ENCODE measurements at regions not wholly inside any gene's neighbourhood (a gene's known extent, or its start where the extent isn't known, plus 50 kb on each side); places are given as distances from the start of the nearest gene placed in this dataset.

GRCh38 chr1:95503278-95504030 lies 269.4 kb downstream of the RWDD3 start:
- H4K20me1 ChIP-seq (replicated peaks in 1 of 2; ENCODE audit: control insufficient read depth in 1 of 2, insufficient read depth in 2 of 2, low read length in 2 of 2), result no peaks in the 10 kb centered on the region
- no peak overlapping the region for H3K9ac ChIP-seq (replicated peaks in 1 of 4; ENCODE audit: extremely low read depth in 1 of 4, low read depth in 3 of 4, low read length in 3 of 4)
- H3K79me2 ChIP-seq (ENCODE audit: control insufficient read depth in 1 of 2, insufficient read depth in 2 of 2, low read length in 2 of 2), result no peaks in the 10 kb centered on the region
- no peak overlapping the region for H4K8ac ChIP-seq (ENCODE audit: extremely low read depth, insufficient read depth, low read length)
- H3K18ac ChIP-seq (ENCODE audit: extremely low read depth, low read length), result peak overlapping the region; percentile 55; the same call in 1 of the 2 replicates
- no peak overlapping the region for H3K4me3 ChIP-seq (ENCODE audit: extremely low read depth in 1 of 4, insufficient read depth in 2 of 4, low read depth in 3 of 4, low read length in 4 of 4)
- H2BK120ac ChIP-seq (replicated peaks; ENCODE audit: low read depth, low read length), result no peak overlapping the region
- H3K9me3 ChIP-seq (ENCODE audit: insufficient read depth in 2 of 2, low read depth in 1 of 2, low read length in 1 of 2), result no peaks in the 10 kb centered on the region
- no peak overlapping the region for H2BK5ac ChIP-seq (ENCODE audit: low read depth, low read length)
- no peak overlapping the region for H2BK15ac ChIP-seq (ENCODE audit: low read length)
- no peak overlapping the region for H2AK5ac ChIP-seq (ENCODE audit: low read depth, low read length)
- no peak overlapping the region for H3K14ac ChIP-seq (ENCODE audit: insufficient read length)
- no peaks in the 10 kb centered on the region; the same call in 1 of the 2 replicates for H3K23me2 ChIP-seq (ENCODE audit: low read depth, low read length)
- H4K5ac ChIP-seq (ENCODE audit: insufficient read length, low read depth, low read length), result no peak overlapping the region
- peak overlapping the region; percentile 28; the same call in 1 of the 2 replicates for H2BK12ac ChIP-seq (ENCODE audit: low read depth, low read length)
- no peak overlapping the region for H3K56ac ChIP-seq (replicated peaks; ENCODE audit: insufficient read length, low read depth, low read length)
- no peak for TF ChIP-seq USF2 (IDR thresholded peaks at IDR 0.05; ENCODE audit: low read length)
- TF ChIP-seq CHD2 (IDR thresholded peaks at IDR 0.05; ENCODE audit: low read length), result no peak
- TF ChIP-seq KDM4A (IDR thresholded peaks at IDR 0.05; ENCODE audit: low read depth, low read length, severe bottlenecking), result no peak
- no peak for TF ChIP-seq RXRA (IDR thresholded peaks at IDR 0.05; ENCODE audit: insufficient read depth, low read depth, low read length)
- TF ChIP-seq, protein P1, sequence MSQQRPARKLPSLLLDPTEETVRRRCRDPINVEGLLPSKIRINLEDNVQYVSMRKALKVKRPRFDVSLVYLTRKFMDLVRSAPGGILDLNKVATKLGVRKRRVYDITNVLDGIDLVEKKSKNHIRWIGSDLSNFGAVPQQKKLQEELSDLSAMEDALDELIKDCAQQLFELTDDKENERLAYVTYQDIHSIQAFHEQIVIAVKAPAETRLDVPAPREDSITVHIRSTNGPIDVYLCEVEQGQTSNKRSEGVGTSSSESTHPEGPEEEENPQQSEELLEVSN (IDR thresholded peaks at IDR 0.05), result peak; percentile 61; the same call in 1 of the 2 replicates
- no peaks in the 10 kb centered on the region; a peak in 1 of 7 replicates for H3K27me3 ChIP-seq (replicated peaks in 1 of 4; ENCODE audit: control insufficient read depth in 3 of 4, extremely low read depth in 1 of 4, insufficient read depth in 3 of 4, low read length in 3 of 4)
- no peak overlapping the region for H3K4me2 ChIP-seq (ENCODE audit: insufficient read depth in 1 of 2, low read depth in 2 of 2, low read length in 2 of 2)
- ChIA-PET CTCF (ENCODE audit: partially characterized antibody) (interaction anchor here (0.9 to 1.3 kb wide), 4 partner anchors 12 to 33 kb away, joined by 3 to 4 read pairs (median 3); no protein-coding TSS in a partner anchor), POLR2A (ENCODE audit: partially characterized antibody) (no interaction called here)
- H3K4ac ChIP-seq (replicated peaks; ENCODE audit: insufficient read length, low read depth, low read length), result no peak overlapping the region
- peak overlapping the region; percentile 17 for H4K91ac ChIP-seq (replicated peaks; ENCODE audit: insufficient read length, low read length)
- no peaks in the 10 kb centered on the region for H3K79me1 ChIP-seq (ENCODE audit: low read depth, low read length)
- H2AFZ ChIP-seq (ENCODE audit: low read length), result no peak overlapping the region
- peaks cover 0 to 9% (median 2%) of the 10 kb centered on the region in 4 experiments; a peak in 3 of 7 replicates for H3K4me1 ChIP-seq (replicated peaks in 1 of 4; ENCODE audit: control insufficient read depth in 3 of 4, insufficient read depth in 4 of 4, low read length in 3 of 4)
- DNase-seq (ENCODE audit: low read depth in 1 of 2, low spot score in 2 of 2) (no peak), FAIRE-seq (no peak)
- no peaks in the 10 kb centered on the region for H3K36me3 ChIP-seq (ENCODE audit: control insufficient read depth in 2 of 4, insufficient read depth in 4 of 4, low read length in 3 of 4)
- H3K23ac ChIP-seq (ENCODE audit: insufficient read length), result no peak overlapping the region
- 91% methylated on average over 9 of the region's 9 CpGs; no CpG with 5 or more reads in 1 of the 2 experiments for WGBS, 2 experiments (ENCODE audit: extremely low coverage in 1 of 2, insufficient coverage in 1 of 2, insufficient read length in 1 of 2, insufficient replicate concordance in 2 of 2, low coverage in 1 of 2, low lambda C conversion rate in 2 of 2, missing lambda C conversion rate in 1 of 2)
- no peak overlapping the region for H3K27ac ChIP-seq (ENCODE audit: low read depth, low read length)
- H2BK20ac ChIP-seq (ENCODE audit: low read length), result 0 out of 2 replicates have a peak overlapping the region, but pooled peaks have one; percentile 91

Data from H1 (cell line).